SK-N-SH treated with all-trans-retinoic acid at 6 μM for 48 hours (cell line): ENCODE measurements at regions not wholly inside any gene's neighbourhood (a gene's known extent, or its start where the extent isn't known, plus 50 kb on each side); places are given as distances from the start of the nearest gene placed in this dataset.

Experiments
- ATAC-seq: fragments of 200-7000 bp; cut with Tn5 transposase; 3 replicates; pipeline ENCODE4 v1.9.1; 2020; ENCODE audit warnings: mild to moderate bottlenecking, moderate library complexity
- ARNTL ChIP-seq: fragments of 450-650 bp; formaldehyde crosslinking; IDR thresholded peaks from 2 replicates; pipeline ENCODE4 v1.5.0; 2020; ENCODE audit warnings: low read depth, mild to moderate bottlenecking, moderate library complexity, borderline replicate concordance
- BACH2 ChIP-seq: fragments of 250-450 bp; sonication (Bioruptor Pico); IDR thresholded peaks from 2 replicates; pipeline ENCODE4 v1.9.0; 2021; ENCODE audit warnings: mild to moderate bottlenecking, borderline replicate concordance
- CSDC2 ChIP-seq: fragments of 250-450 bp; sonication (Bioruptor Pico); IDR thresholded peaks from 2 replicates; pipeline ENCODE4 v1.5.0; 2020; ENCODE audit warnings: mild to moderate bottlenecking, moderate library complexity
- CSRNP3 ChIP-seq: fragments of 250-450 bp; sonication (Bioruptor Pico); IDR thresholded peaks from 2 replicates; pipeline ENCODE4 v1.5.1; 2021; ENCODE audit warnings: mild to moderate bottlenecking, moderate library complexity
- ESRRG ChIP-seq: fragments of 250-450 bp; sonication (Bioruptor Pico); IDR thresholded peaks from 2 replicates; pipeline ENCODE4 v1.6.1; 2021; ENCODE audit warnings: mild to moderate bottlenecking
- GLIS3 ChIP-seq: fragments of 250-450 bp; sonication (Bioruptor Pico); IDR thresholded peaks from 2 replicates; pipeline ENCODE4 v1.5.0; 2020; ENCODE audit warnings: mild to moderate bottlenecking, moderate library complexity
- ISL1 ChIP-seq: fragments of 250-450 bp; sonication (Bioruptor Pico); IDR thresholded peaks from 2 replicates; pipeline ENCODE4 v2.1.2; 2022; ENCODE audit warnings: mild to moderate bottlenecking, moderate library complexity
- OSR1 ChIP-seq: fragments of 250-450 bp; sonication (Bioruptor Pico); IDR thresholded peaks from 2 replicates; pipeline ENCODE4 v1.8.0; 2022; ENCODE audit warnings: moderate library complexity, mild to moderate bottlenecking, inconsistent platforms
- PPARA ChIP-seq: fragments of 250-450 bp; sonication (Bioruptor Pico); IDR thresholded peaks from 2 replicates; pipeline ENCODE4 v1.5.0; 2020; ENCODE audit warnings: mild to moderate bottlenecking, borderline replicate concordance
- RARB ChIP-seq: fragments of 250-450 bp; sonication (Bioruptor Pico); IDR thresholded peaks from 2 replicates; pipeline ENCODE4 v1.8.0; 2021; ENCODE audit warnings: mild to moderate bottlenecking, moderate library complexity
- SNAI2 ChIP-seq: fragments of 250-450 bp; sonication (Bioruptor Pico); IDR thresholded peaks from 2 replicates; pipeline ENCODE4 v1.5.0; 2020; ENCODE audit warnings: mild to moderate bottlenecking, moderate library complexity
- TOX ChIP-seq: fragments of 250-450 bp; sonication (Bioruptor Pico); IDR thresholded peaks from 2 replicates; pipeline ENCODE4 v1.8.0; 2021; ENCODE audit warnings: mild to moderate bottlenecking, moderate library complexity, borderline replicate concordance
- TSHZ2 ChIP-seq: fragments of 250-450 bp; sonication (Bioruptor Pico); IDR thresholded peaks from 2 replicates; pipeline ENCODE4 v1.5.0; 2020; ENCODE audit warnings: mild to moderate bottlenecking, moderate library complexity
- ZC3H10 ChIP-seq: fragments of 250-450 bp; sonication (Bioruptor Pico); IDR thresholded peaks from 2 replicates; pipeline ENCODE4 v1.5.1; 2021; ENCODE audit warnings: mild to moderate bottlenecking, moderate library complexity
- ZFP3 ChIP-seq: fragments of 250-450 bp; sonication (Bioruptor Pico); IDR thresholded peaks from 2 replicates; pipeline ENCODE4 v1.5.0; 2020; ENCODE audit warnings: mild to moderate bottlenecking, moderate library complexity
- ZFP30 ChIP-seq: fragments of 450-650 bp; formaldehyde crosslinking; IDR thresholded peaks from 2 replicates; pipeline ENCODE4 v1.5.0; 2022; ENCODE audit warnings: mild to moderate bottlenecking, moderate library complexity
- ZNF565 ChIP-seq: fragments of 450-650 bp; formaldehyde crosslinking; conservative IDR thresholded peaks from 2 replicates; pipeline ENCODE4 v1.5.0; 2020; ENCODE audit warnings: low read depth, mild to moderate bottlenecking, moderate library complexity
- ZNF70 ChIP-seq: fragments of 450-650 bp; formaldehyde crosslinking; IDR thresholded peaks from 2 replicates; pipeline ENCODE4 v1.5.0; 2020; ENCODE audit warnings: mild to moderate bottlenecking, moderate library complexity
- ZNF8 ChIP-seq: fragments of 450-650 bp; formaldehyde crosslinking; IDR thresholded peaks from 2 replicates; pipeline ENCODE4 v1.5.0; 2020; ENCODE audit warnings: mild to moderate bottlenecking, moderate library complexity
- TF ChIP-seq, protein P1 (sequence below): fragments of 250-450 bp; sonication (Bioruptor Pico); IDR thresholded peaks from 2 replicates; pipeline ENCODE4 v1.5.1; 2020; ENCODE audit warnings: low read depth, mild to moderate bottlenecking, moderate library complexity
- TF ChIP-seq, protein P2 (sequence below): fragments of 250-450 bp; sonication (Bioruptor Pico); IDR thresholded peaks from 2 replicates; pipeline ENCODE4 v1.8.0; 2021; ENCODE audit warnings: low read depth, mild to moderate bottlenecking, moderate library complexity, borderline replicate concordance
- TF ChIP-seq, protein P3 (sequence below): fragments of 250-450 bp; sonication (Bioruptor Pico); IDR thresholded peaks from 2 replicates; pipeline ENCODE4 v1.8.0; 2020; ENCODE audit warnings: mild to moderate bottlenecking, moderate library complexity, borderline replicate concordance

GRCh38 chr12:46499901-46500300, 127.3 kb upstream of the SLC38A2 start:
- ATAC-seq, result no peak

GRCh38 chr12:46499226-46499625, 126.7 kb upstream of the SLC38A2 start:
- ATAC-seq, result no peak
- TF ChIP-seq TSHZ2 (CRISPR knock-in tag), result no peak
- TF ChIP-seq ZNF70, result no peak
- TF ChIP-seq CSDC2 (CRISPR knock-in tag), result no peak
- TF ChIP-seq, protein P1, sequence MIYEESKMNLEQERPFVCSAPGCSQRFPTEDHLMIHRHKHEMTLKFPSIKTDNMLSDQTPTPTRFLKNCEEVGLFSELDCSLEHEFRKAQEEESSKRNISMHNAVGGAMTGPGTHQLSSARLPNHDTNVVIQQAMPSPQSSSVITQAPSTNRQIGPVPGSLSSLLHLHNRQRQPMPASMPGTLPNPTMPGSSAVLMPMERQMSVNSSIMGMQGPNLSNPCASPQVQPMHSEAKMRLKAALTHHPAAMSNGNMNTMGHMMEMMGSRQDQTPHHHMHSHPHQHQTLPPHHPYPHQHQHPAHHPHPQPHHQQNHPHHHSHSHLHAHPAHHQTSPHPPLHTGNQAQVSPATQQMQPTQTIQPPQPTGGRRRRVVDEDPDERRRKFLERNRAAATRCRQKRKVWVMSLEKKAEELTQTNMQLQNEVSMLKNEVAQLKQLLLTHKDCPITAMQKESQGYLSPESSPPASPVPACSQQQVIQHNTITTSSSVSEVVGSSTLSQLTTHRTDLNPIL, result no peak
- TF ChIP-seq GLIS3 (CRISPR knock-in tag), result no peak
- TF ChIP-seq ZNF565 (CRISPR knock-in tag), result no peak
- TF ChIP-seq OSR1 (CRISPR knock-in tag), result no peak
- TF ChIP-seq ESRRG (CRISPR knock-in tag), result no peak

More at GRCh38 chr12:46499901-46500300, 127.3 kb upstream of the SLC38A2 start:
- TF ChIP-seq ZNF8 (CRISPR knock-in tag) (no peak), ARNTL (CRISPR knock-in tag) (no peak), ZFP3 (CRISPR knock-in tag) (no peak), ESRRG (CRISPR knock-in tag) (no peak), PPARA (CRISPR knock-in tag) (no peak), ISL1 (CRISPR knock-in tag) (no peak), CSRNP3 (CRISPR knock-in tag) (no peak), OSR1 (CRISPR knock-in tag) (no peak), ZC3H10 (no peak), RARB (CRISPR knock-in tag) (no peak), SNAI2 (CRISPR knock-in tag) (no peak), CSDC2 (CRISPR knock-in tag) (no peak), TSHZ2 (CRISPR knock-in tag) (no peak), ZNF565 (CRISPR knock-in tag) (no peak), TOX (CRISPR knock-in tag) (no peak), BACH2 (CRISPR knock-in tag) (no peak), ZFP30 (CRISPR knock-in tag) (no peak)
- TF ChIP-seq, protein P1, result no peak
- TF ChIP-seq, protein P2, sequence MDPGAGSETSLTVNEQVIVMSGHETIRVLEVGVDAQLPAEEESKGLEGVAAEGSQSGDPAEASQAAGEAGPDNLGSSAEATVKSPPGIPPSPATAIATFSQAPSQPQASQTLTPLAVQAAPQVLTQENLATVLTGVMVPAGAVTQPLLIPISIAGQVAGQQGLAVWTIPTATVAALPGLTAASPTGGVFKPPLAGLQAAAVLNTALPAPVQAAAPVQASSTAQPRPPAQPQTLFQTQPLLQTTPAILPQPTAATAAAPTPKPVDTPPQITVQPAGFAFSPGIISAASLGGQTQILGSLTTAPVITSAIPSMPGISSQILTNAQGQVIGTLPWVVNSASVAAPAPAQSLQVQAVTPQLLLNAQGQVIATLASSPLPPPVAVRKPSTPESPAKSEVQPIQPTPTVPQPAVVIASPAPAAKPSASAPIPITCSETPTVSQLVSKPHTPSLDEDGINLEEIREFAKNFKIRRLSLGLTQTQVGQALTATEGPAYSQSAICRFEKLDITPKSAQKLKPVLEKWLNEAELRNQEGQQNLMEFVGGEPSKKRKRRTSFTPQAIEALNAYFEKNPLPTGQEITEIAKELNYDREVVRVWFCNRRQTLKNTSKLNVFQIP, result no peak
- TF ChIP-seq, protein P3, sequence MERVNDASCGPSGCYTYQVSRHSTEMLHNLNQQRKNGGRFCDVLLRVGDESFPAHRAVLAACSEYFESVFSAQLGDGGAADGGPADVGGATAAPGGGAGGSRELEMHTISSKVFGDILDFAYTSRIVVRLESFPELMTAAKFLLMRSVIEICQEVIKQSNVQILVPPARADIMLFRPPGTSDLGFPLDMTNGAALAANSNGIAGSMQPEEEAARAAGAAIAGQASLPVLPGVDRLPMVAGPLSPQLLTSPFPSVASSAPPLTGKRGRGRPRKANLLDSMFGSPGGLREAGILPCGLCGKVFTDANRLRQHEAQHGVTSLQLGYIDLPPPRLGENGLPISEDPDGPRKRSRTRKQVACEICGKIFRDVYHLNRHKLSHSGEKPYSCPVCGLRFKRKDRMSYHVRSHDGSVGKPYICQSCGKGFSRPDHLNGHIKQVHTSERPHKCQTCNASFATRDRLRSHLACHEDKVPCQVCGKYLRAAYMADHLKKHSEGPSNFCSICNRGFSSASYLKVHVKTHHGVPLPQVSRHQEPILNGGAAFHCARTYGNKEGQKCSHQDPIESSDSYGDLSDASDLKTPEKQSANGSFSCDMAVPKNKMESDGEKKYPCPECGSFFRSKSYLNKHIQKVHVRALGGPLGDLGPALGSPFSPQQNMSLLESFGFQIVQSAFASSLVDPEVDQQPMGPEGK, result no peak
